GM23338 (cell line): ENCODE measurements at regions not wholly inside any gene's neighbourhood (a gene's known extent, or its start where the extent isn't known, plus 50 kb on each side); places are given as distances from the start of the nearest gene placed in this dataset.

Experiments used
- ATAC-seq: fragments of 200-7000 bp; cut with Tn5 transposase; 3 replicates; pipeline ENCODE4 v1.9.1; 2020
- DNase-seq: peaks from one replicate; pipeline ENCODE4 v3.0.0-alpha.2; 2015; ENCODE audit warnings: low spot score
- H2AFZ ChIP-seq: fragments of 200-600 bp; sonication (generic); 2 replicates; pipeline ENCODE4 v1.8.0; 2016; ENCODE audit warnings: antibody characterized with exemption, mild to moderate bottlenecking, moderate library complexity
- H3F3A ChIP-seq: fragments of 200-600 bp; sonication (generic); replicated peaks from 2 replicates; pipeline ENCODE4 v1.8.0; 2017; ENCODE audit warnings: antibody characterized with exemption, mixed run types, low read depth
- H3K27ac ChIP-seq: fragments of 200-600 bp; sonication (generic); 2 replicates; pipeline ENCODE4 v1.6.1; 2016; ENCODE audit warnings: low read depth
- H3K27me3 ChIP-seq: fragments of 200-600 bp; sonication (generic); 2 replicates; pipeline ENCODE4 v1.8.0; 2016; ENCODE audit warnings: mild to moderate bottlenecking, mixed run types, moderate library complexity; ENCODE audit not compliant: insufficient read depth
- H3K36me3 ChIP-seq: fragments of 200-600 bp; sonication (generic); 2 replicates; pipeline ENCODE4 v1.8.0; 2016; ENCODE audit warnings: mild to moderate bottlenecking; ENCODE audit not compliant: insufficient read depth
- H3K4me1 ChIP-seq: fragments of 200-600 bp; sonication (generic); 2 replicates; pipeline ENCODE4 v1.8.0; 2016; ENCODE audit warnings: mild to moderate bottlenecking, moderate library complexity; ENCODE audit not compliant: insufficient read depth
- H3K4me2 ChIP-seq: fragments of 200-600 bp; sonication (generic); 2 replicates; pipeline ENCODE4 v1.7.1; 2017; ENCODE audit warnings: mixed run types
- H3K4me3 ChIP-seq: fragments of 200-600 bp; sonication (generic); 2 replicates; pipeline ENCODE4 v1.6.1; 2016; ENCODE audit warnings: mixed run types
- H3K79me2 ChIP-seq: fragments of 200-600 bp; sonication (generic); replicated peaks from 2 replicates; pipeline ENCODE4 v1.8.0; 2017; ENCODE audit warnings: mild to moderate bottlenecking; ENCODE audit not compliant: insufficient read depth
- H3K9me2 ChIP-seq: fragments of 200-600 bp; sonication (generic); 2 replicates; pipeline ENCODE4 v1.8.0; 2017; ENCODE audit not compliant: insufficient read depth
- H4K20me1 ChIP-seq: fragments of 200-600 bp; sonication (generic); replicated peaks from 2 replicates; pipeline ENCODE4 v1.8.0; 2017; ENCODE audit warnings: mild to moderate bottlenecking; ENCODE audit not compliant: insufficient read depth
- H3K27ac Mint-ChIP-seq: 2 replicates; pipeline ENCODE4 v1.8.0; 2020; ENCODE audit warnings: inconsistent platforms, mild to moderate bottlenecking, moderate library complexity, mixed read lengths
- H3K27me3 Mint-ChIP-seq: 3 replicates; pipeline ENCODE4 v1.8.0; 2022; ENCODE audit warnings: low read depth, mild to moderate bottlenecking, moderate library complexity, mixed read lengths, inconsistent platforms; ENCODE audit not compliant: insufficient read depth, poor library complexity
- H3K36me3 Mint-ChIP-seq: 3 replicates; pipeline ENCODE4 v1.8.0; 2021; ENCODE audit warnings: low read depth, mild to moderate bottlenecking, inconsistent platforms, moderate library complexity, mixed read lengths
- H3K4me1 Mint-ChIP-seq: 3 replicates; pipeline ENCODE4 v1.8.0; 2020; ENCODE audit warnings: mild to moderate bottlenecking, inconsistent platforms, mixed read lengths
- H3K4me3 Mint-ChIP-seq: 3 replicates; pipeline ENCODE4 v1.8.0; 2021; ENCODE audit warnings: moderate library complexity, mild to moderate bottlenecking, inconsistent platforms, mixed read lengths
- H3K9me3 Mint-ChIP-seq: 3 replicates; pipeline ENCODE4 v1.8.0; 2020; ENCODE audit warnings: moderate library complexity, mild to moderate bottlenecking, inconsistent platforms, mixed read lengths
- CREB1 ChIP-seq: fragments of 250-450 bp; sonication (Bioruptor Pico); IDR thresholded peaks from 2 replicates; pipeline ENCODE4 v1.5.0; 2020; ENCODE audit warnings: low read depth, mild to moderate bottlenecking, moderate library complexity
- ZNF462 ChIP-seq: fragments of 250-450 bp; sonication (Bioruptor Pico); IDR thresholded peaks from 2 replicates; pipeline ENCODE4 v1.5.0; 2020; ENCODE audit warnings: mild to moderate bottlenecking, moderate library complexity

- Histone ChIP-seq H2AFZ (no peak overlapping the region), H3K9me2 (no peaks in the 10 kb centered on the region), H3K36me3 (no peaks in the 10 kb centered on the region), H3F3A (no peaks in the 10 kb centered on the region), H3K79me2 (no peaks in the 10 kb centered on the region), H3K4me3 (no peak overlapping the region), H3K4me1 (no peaks in the 10 kb centered on the region), H4K20me1 (no peaks in the 10 kb centered on the region), H3K27ac (no peak overlapping the region), H3K4me2 (no peak overlapping the region), H3K27me3 (no peaks in the 10 kb centered on the region)
- Mint-ChIP-seq H3K4me3 (no peak overlapping the region), H3K27ac (no peak overlapping the region), H3K36me3 (no peaks in the 10 kb centered on the region; the same call in 2 of the 3 replicates), H3K27me3 (peaks cover 3% of the 10 kb centered on the region), H3K4me1 (no peaks in the 10 kb centered on the region), H3K9me3 (peaks cover 65% of the 10 kb centered on the region)
- TF ChIP-seq CREB1 (CRISPR knock-in tag), result no peak
- DNase-seq (no peak), ATAC-seq (no peak)
These were observed 106.1 kb upstream of the FRG1 start for GRCh38 chr4:189834616-189835015.

- H4K20me1 ChIP-seq, result no peaks in the 10 kb centered on the region
- TF ChIP-seq ZNF462, result no peak
- DNase-seq, result no peak
- ATAC-seq, result no peak
- H3K27me3 ChIP-seq, result no peaks in the 10 kb centered on the region
- H3K27ac ChIP-seq, result no peak overlapping the region
- H3K4me3 ChIP-seq, result no peak overlapping the region
- no peaks in the 10 kb centered on the region for H3K9me2 ChIP-seq
- H3F3A ChIP-seq, result no peaks in the 10 kb centered on the region
- H3K27me3 Mint-ChIP-seq, result peaks cover 3% of the 10 kb centered on the region
- H3K36me3 Mint-ChIP-seq, result no peaks in the 10 kb centered on the region; the same call in 2 of the 3 replicates
- H3K79me2 ChIP-seq, result no peaks in the 10 kb centered on the region
- no peaks in the 10 kb centered on the region for H3K4me1 Mint-ChIP-seq
- H3K27ac Mint-ChIP-seq, result no peak overlapping the region
- H3K36me3 ChIP-seq, result no peaks in the 10 kb centered on the region
- no peak overlapping the region for H3K4me3 Mint-ChIP-seq
- H2AFZ ChIP-seq, result no peak overlapping the region
- H3K4me2 ChIP-seq, result no peak overlapping the region
- peaks cover 63% of the 10 kb centered on the region for H3K9me3 Mint-ChIP-seq
- no peaks in the 10 kb centered on the region for H3K4me1 ChIP-seq
These were observed 105.2 kb upstream of the FRG1 start for GRCh38 chr4:189835505-189835904.
